ENCODE measurements at regions not wholly inside any gene's neighbourhood (a gene's known extent, or its start where the extent isn't known, plus 50 kb on each side); places are given as distances from the start of the nearest gene placed in this dataset.

DNA sequence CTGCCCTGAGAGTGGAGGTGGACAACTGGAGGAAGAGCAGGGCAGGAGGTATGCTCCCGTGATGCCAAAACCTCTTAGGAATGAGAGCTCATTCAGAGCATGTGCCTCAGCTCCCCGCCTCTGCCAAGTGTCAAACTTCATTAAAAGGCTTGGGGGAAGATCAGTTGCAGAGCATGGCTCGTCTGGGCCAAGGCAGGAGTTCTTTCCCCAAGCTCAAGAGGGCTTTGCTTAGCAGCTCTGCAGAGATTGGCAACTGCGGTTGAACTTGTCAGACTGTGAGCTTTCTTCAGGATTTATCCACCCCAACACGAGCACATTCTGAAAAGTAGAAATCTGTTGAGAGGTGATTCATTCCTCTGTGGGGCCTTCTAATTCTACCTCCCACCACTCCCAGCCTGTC lies 248.1 kb downstream of the HS3ST3A1 start:
- Mint-ChIP-seq H3K36me3 (ENCODE audit: low read depth, unreplicated experiment) (no peaks in the 10 kb centered on the region), H3K4me3 (ENCODE audit: unreplicated experiment) (no peak overlapping the region), H3K9me3 (ENCODE audit: unreplicated experiment) (no peaks in the 10 kb centered on the region), H3K27ac (ENCODE audit: unreplicated experiment) (no peak overlapping the region), H3K27me3 (ENCODE audit: unreplicated experiment) (no peaks in the 10 kb centered on the region), H3K4me1 (ENCODE audit: unreplicated experiment) (no peaks in the 10 kb centered on the region)
- TF ChIP-seq, protein P1, sequence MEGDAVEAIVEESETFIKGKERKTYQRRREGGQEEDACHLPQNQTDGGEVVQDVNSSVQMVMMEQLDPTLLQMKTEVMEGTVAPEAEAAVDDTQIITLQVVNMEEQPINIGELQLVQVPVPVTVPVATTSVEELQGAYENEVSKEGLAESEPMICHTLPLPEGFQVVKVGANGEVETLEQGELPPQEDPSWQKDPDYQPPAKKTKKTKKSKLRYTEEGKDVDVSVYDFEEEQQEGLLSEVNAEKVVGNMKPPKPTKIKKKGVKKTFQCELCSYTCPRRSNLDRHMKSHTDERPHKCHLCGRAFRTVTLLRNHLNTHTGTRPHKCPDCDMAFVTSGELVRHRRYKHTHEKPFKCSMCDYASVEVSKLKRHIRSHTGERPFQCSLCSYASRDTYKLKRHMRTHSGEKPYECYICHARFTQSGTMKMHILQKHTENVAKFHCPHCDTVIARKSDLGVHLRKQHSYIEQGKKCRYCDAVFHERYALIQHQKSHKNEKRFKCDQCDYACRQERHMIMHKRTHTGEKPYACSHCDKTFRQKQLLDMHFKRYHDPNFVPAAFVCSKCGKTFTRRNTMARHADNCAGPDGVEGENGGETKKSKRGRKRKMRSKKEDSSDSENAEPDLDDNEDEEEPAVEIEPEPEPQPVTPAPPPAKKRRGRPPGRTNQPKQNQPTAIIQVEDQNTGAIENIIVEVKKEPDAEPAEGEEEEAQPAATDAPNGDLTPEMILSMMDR (IDR thresholded peaks at IDR 0.05; ENCODE audit: unreplicated experiment), result no peak
- no peak for DNase-seq (ENCODE audit: low spot score)

DNA sequence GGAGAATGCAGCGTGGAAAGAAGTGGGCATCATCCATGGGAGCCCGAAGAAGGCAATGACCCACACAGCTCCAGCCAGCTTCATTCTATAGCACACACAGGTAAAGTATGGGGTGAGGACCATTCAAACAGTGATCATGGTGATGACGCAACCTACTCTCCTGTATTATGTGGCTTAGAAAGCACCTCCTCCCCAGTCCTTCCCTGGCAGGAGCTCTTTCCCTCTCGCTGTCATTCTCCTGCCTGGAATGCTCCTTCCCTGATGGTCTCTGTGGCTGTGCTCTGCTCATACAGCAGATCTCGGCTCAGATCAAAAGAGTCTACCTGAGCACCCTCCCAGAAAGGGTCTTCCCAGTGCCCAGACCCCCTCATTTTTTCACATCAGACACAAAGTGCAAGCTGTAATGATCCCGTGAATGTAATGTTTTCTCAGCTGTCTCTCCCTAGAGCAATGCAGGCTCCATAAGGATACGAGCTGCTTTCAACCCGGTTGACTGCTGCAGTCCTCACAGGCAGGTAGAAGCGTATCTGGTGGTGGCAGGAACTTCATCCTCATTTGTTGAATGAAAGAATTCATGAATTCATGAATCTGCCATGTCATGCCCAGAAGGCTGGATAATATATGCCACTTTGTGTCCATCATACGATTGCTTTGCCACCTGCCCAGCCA lies 248.8 kb downstream of the HS3ST3A1 start:
- no peaks in the 10 kb centered on the region for H3K36me3 Mint-ChIP-seq (ENCODE audit: low read depth, unreplicated experiment)
- no peak overlapping the region for H3K27ac Mint-ChIP-seq (ENCODE audit: unreplicated experiment)
- no peak overlapping the region for H3K4me3 Mint-ChIP-seq (ENCODE audit: unreplicated experiment)
- TF ChIP-seq, protein P1 (IDR thresholded peaks at IDR 0.05; ENCODE audit: unreplicated experiment), result no peak
- H3K27me3 Mint-ChIP-seq (ENCODE audit: unreplicated experiment), result no peaks in the 10 kb centered on the region
- no peaks in the 10 kb centered on the region for H3K9me3 Mint-ChIP-seq (ENCODE audit: unreplicated experiment)
- no peaks in the 10 kb centered on the region for H3K4me1 Mint-ChIP-seq (ENCODE audit: unreplicated experiment)
- no peak for DNase-seq (ENCODE audit: low spot score)

DNA sequence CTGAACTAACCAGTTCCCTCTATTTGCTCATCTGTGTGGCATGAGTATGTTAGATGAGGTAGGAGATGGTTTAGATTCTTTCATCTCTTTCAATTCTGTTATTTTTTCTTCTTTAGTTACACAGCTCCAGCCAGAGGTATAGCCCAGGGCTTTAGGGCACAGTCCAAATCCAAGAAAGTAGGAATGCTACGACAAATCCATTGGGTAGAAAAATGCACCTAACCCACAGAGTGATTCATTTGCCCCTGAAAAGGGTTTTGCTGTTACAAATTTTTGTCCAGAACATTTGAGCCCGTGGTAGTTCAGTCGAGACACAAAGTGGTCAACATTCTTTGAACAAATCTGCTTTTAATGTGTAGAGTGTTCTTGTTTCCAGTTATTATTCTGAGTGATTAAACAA lies 250.7 kb downstream of the HS3ST3A1 start:
- Mint-ChIP-seq H3K9me3 (ENCODE audit: unreplicated experiment) (no peaks in the 10 kb centered on the region), H3K4me1 (ENCODE audit: unreplicated experiment) (no peaks in the 10 kb centered on the region), H3K4me3 (ENCODE audit: unreplicated experiment) (no peak overlapping the region), H3K27me3 (ENCODE audit: unreplicated experiment) (no peaks in the 10 kb centered on the region), H3K36me3 (ENCODE audit: low read depth, unreplicated experiment) (no peaks in the 10 kb centered on the region), H3K27ac (ENCODE audit: unreplicated experiment) (no peak overlapping the region)
- TF ChIP-seq, protein P1 (IDR thresholded peaks at IDR 0.05; ENCODE audit: unreplicated experiment), result no peak
- DNase-seq (ENCODE audit: low spot score), result no peak

DNA sequence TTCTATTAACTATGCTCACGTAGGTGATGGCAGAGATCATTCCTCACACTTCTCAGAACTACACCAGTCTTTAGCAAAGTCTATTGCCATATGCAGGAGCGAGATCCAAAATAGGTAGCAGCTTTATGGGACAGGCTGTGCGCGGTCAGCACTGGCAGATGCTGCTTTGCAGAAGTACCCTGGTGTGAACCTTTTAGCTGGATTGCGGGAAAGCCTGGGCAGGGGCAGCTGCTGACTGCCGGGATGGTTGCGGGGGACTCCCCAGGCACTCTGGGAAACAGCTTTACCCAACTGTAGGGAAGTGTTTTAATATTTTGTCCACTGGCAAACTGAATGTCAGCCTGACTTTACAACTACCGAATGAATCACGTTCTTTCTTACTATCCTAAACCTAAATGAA lies 251.3 kb downstream of the HS3ST3A1 start:
- Mint-ChIP-seq H3K36me3 (ENCODE audit: low read depth, unreplicated experiment) (no peaks in the 10 kb centered on the region), H3K27ac (ENCODE audit: unreplicated experiment) (no peak overlapping the region), H3K4me1 (ENCODE audit: unreplicated experiment) (no peaks in the 10 kb centered on the region), H3K27me3 (ENCODE audit: unreplicated experiment) (no peaks in the 10 kb centered on the region), H3K9me3 (ENCODE audit: unreplicated experiment) (no peaks in the 10 kb centered on the region), H3K4me3 (ENCODE audit: unreplicated experiment) (no peak overlapping the region)
- DNase-seq (ENCODE audit: low spot score), result no peak
- TF ChIP-seq, protein P1 (IDR thresholded peaks at IDR 0.05; ENCODE audit: unreplicated experiment), result no peak

DNA sequence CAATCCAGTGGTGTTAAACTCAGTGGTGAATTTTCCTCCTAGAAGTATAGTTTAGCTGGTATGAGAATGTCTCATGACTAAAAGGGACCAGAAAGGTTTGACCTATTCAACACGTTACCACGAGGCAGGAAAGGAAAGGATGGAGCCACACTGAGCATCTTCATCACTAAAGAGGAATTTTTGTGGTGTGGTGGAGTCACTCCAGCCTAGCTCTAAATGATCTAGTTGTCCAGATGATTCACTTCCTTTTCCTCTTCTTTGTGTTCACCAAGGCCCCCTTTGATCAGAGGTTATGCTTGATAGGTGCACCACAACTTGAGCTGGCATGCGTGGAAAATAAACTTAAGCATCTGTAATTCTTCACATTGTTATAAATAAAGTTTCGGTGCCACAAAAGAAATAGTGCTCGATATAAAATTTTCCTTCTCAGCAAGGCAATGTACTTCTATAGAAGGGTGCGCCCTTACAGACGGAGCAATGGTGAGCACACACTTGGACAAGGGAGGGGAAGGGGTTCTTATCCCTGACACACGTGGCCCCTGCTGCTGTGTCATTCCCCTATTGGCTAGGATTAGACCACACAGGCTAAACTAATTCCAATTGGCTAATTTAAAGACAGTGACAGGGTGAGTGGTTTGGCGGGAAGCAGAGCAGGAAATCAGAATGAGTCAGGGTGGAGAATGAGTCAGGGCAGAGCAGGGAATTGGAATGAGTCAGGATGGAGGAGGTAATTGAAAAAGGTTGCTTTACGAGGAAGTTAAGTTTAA lies 254.6 kb downstream of the HS3ST3A1 start:
- Mint-ChIP-seq H3K4me1 (ENCODE audit: unreplicated experiment) (no peaks in the 10 kb centered on the region), H3K27ac (ENCODE audit: unreplicated experiment) (no peak overlapping the region), H3K9me3 (ENCODE audit: unreplicated experiment) (no peaks in the 10 kb centered on the region), H3K36me3 (ENCODE audit: low read depth, unreplicated experiment) (no peaks in the 10 kb centered on the region), H3K27me3 (ENCODE audit: unreplicated experiment) (no peaks in the 10 kb centered on the region), H3K4me3 (ENCODE audit: unreplicated experiment) (no peak overlapping the region)
- DNase-seq (ENCODE audit: low spot score), result no peak
- TF ChIP-seq, protein P1 (IDR thresholded peaks at IDR 0.05; ENCODE audit: unreplicated experiment), result no peak
